GM12892 (cell line): ENCODE measurements at regions not wholly inside any gene's neighbourhood (a gene's known extent, or its start where the extent isn't known, plus 50 kb on each side); places are given as distances from the start of the nearest gene placed in this dataset.

Source experiments
- POLR2A ChIP-seq: IDR thresholded peaks from 2 replicates; pipeline ENCODE4 v1.6.1; 2011; ENCODE audit warnings: low read depth, low read length, control low read depth
- POLR2AphosphoS5 ChIP-seq: IDR thresholded peaks from 2 replicates; pipeline ENCODE4 v1.6.1; 2011; ENCODE audit warnings: low read depth, low read length, control low read depth

GRCh38 chr4:136863756-136864155 is 668.5 kb downstream of the PCDH18 start:
- TF ChIP-seq POLR2A (no peak), POLR2AphosphoS5 (no peak)
